ENCODE measurements at regions not wholly inside any gene's neighbourhood (a gene's known extent, or its start where the extent isn't known, plus 50 kb on each side); places are given as distances from the start of the nearest gene placed in this dataset.

DNA sequence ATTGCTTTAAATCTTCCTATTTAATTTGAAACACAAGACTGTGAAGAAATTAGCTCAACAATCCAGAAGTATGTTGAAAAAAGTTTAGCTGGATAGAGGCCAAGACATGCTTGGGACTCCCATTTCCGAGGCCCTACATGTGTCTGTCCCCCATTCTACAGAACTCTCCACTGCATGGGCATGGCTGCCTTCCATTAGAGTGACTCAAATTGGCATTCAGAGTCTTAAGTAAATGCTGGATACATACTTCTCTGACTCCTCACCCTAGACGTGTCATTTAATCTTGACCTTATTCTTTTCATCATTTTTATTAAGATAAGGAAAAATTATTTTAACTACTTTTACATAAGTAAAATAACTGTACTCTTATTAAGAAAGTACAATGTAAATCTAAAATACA is 530.4 kb upstream of the CDH9 start:
- intact Hi-C loops (cut with DNase I): no loop called here
- Histone ChIP-seq H3K9me3 (no peaks in the 10 kb centered on the region), H3K27ac (no peak overlapping the region), H3K4me1 (no peaks in the 10 kb centered on the region), H3K36me3 (no peaks in the 10 kb centered on the region), H3K4me3 (no peak overlapping the region), H3K27me3 (no peaks in the 10 kb centered on the region)
- TF ChIP-seq POLR2A (IDR thresholded peaks at IDR 0.05): no peak
- TF ChIP-seq, protein P1, sequence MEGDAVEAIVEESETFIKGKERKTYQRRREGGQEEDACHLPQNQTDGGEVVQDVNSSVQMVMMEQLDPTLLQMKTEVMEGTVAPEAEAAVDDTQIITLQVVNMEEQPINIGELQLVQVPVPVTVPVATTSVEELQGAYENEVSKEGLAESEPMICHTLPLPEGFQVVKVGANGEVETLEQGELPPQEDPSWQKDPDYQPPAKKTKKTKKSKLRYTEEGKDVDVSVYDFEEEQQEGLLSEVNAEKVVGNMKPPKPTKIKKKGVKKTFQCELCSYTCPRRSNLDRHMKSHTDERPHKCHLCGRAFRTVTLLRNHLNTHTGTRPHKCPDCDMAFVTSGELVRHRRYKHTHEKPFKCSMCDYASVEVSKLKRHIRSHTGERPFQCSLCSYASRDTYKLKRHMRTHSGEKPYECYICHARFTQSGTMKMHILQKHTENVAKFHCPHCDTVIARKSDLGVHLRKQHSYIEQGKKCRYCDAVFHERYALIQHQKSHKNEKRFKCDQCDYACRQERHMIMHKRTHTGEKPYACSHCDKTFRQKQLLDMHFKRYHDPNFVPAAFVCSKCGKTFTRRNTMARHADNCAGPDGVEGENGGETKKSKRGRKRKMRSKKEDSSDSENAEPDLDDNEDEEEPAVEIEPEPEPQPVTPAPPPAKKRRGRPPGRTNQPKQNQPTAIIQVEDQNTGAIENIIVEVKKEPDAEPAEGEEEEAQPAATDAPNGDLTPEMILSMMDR (IDR thresholded peaks at IDR 0.05): no peak
- no peak for DNase-seq (ENCODE audit: extremely low spot score in 2 of 2)

GRCh38 chr5:27561408-27561807 is 523.0 kb upstream of the CDH9 start:
- intact Hi-C loops (cut with DNase I): no loop called here
- H3K27ac ChIP-seq: no peak overlapping the region

DNA sequence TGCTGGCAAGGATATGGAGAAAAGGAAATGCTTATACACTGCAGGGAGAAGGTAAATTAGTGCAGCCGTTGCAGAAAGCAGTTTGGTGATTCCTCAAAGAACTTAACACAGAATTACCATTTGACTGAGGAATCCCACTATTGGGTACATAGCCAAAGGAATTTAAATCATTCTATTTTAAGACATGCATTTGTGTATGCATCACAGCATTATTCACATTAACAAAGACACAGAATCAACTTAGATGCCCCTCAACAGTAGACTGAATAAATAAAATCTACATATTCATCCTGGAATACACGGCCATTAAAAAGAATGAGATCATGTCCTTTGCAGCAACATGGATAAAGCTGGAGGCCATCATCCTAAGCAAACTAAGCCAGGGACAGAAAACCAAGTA is 510.1 kb upstream of the CDH9 start:
- no peaks in the 10 kb centered on the region for H3K4me1 ChIP-seq
- TF ChIP-seq POLR2A (IDR thresholded peaks at IDR 0.05): no peak
- TF ChIP-seq, protein P1 (IDR thresholded peaks at IDR 0.05): no peak
- no peak for TF ChIP-seq POLR2AphosphoS5 (IDR thresholded peaks at IDR 0.05; ENCODE audit: insufficient read depth in 1 of 2, low read depth in 1 of 2)
- H3K36me3 ChIP-seq: no peaks in the 10 kb centered on the region
- no peak for DNase-seq (ENCODE audit: extremely low spot score in 2 of 2)
- intact Hi-C loops (cut with DNase I): no loop called here
- no peaks in the 10 kb centered on the region for H3K9me3 ChIP-seq
- no peaks in the 10 kb centered on the region for H3K27me3 ChIP-seq
- H3K4me3 ChIP-seq: no peak overlapping the region
- no peak overlapping the region for H3K27ac ChIP-seq

More at GRCh38 chr5:27561408-27561807, 523.0 kb upstream of the CDH9 start:
- H3K4me3 ChIP-seq: no peak overlapping the region
- no peaks in the 10 kb centered on the region for H3K27me3 ChIP-seq
- no peaks in the 10 kb centered on the region for H3K9me3 ChIP-seq
- H3K36me3 ChIP-seq: no peaks in the 10 kb centered on the region
- DNase-seq (ENCODE audit: extremely low spot score in 2 of 2): no peak
- TF ChIP-seq POLR2A (IDR thresholded peaks at IDR 0.05) (no peak), POLR2AphosphoS5 (IDR thresholded peaks at IDR 0.05; ENCODE audit: insufficient read depth in 1 of 2, low read depth in 1 of 2) (no peak)
- TF ChIP-seq, protein P1 (IDR thresholded peaks at IDR 0.05): no peak
- no peaks in the 10 kb centered on the region for H3K4me1 ChIP-seq

DNA sequence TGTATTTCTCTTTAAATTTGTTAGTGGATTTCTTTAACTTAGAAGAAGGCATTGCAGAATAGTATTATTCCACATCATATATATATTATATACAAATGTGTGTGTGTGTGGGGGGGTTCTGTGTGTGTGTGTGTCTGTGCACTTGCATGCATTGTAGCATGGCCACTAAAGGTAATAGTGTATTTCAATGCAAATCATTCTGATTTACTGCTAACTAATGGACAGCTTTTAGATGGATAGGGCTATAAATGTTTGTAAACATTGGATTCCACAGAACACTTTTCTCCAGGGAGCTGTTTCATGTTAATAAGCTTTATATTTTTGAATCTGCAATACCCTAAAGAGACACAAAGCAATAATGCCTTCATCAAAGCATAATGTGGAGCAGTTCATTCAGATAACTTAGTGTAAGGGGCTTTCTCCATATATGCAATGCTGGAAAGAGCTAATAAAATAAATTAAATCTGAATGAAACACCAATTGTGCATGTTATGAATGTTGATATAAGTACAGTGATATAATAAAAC is 496.7 kb upstream of the CDH9 start:
- no peak for TF ChIP-seq POLR2AphosphoS5 (IDR thresholded peaks at IDR 0.05; ENCODE audit: insufficient read depth in 1 of 2, low read depth in 1 of 2)
- TF ChIP-seq, protein P1 (IDR thresholded peaks at IDR 0.05): no peak
- no peak for TF ChIP-seq POLR2A (IDR thresholded peaks at IDR 0.05)
- H3K4me3 ChIP-seq: no peak overlapping the region
- no peak for DNase-seq (ENCODE audit: extremely low spot score in 2 of 2)
- no peak overlapping the region for H3K27ac ChIP-seq
- H3K36me3 ChIP-seq: no peaks in the 10 kb centered on the region
- no peaks in the 10 kb centered on the region for H3K27me3 ChIP-seq
- intact Hi-C loops (cut with DNase I): no loop called here
- no peaks in the 10 kb centered on the region for H3K4me1 ChIP-seq
- no peaks in the 10 kb centered on the region for H3K9me3 ChIP-seq

GRCh38 chr5:27532305-27532704 is 493.9 kb upstream of the CDH9 start:
- no peaks in the 10 kb centered on the region for H3K27me3 ChIP-seq
- intact Hi-C loops (cut with DNase I): loop anchor here (5.0 kb wide), 1 partner anchor 1785 kb away; no protein-coding TSS in a partner anchor

More at GRCh38 chr5:27532305-27532704, 493.9 kb upstream of the CDH9 start:
- Histone ChIP-seq H3K27ac (no peak overlapping the region), H3K4me3 (no peak overlapping the region), H3K36me3 (no peaks in the 10 kb centered on the region), H3K4me1 (no peaks in the 10 kb centered on the region), H3K9me3 (no peaks in the 10 kb centered on the region)
- TF ChIP-seq POLR2AphosphoS5 (IDR thresholded peaks at IDR 0.05; ENCODE audit: insufficient read depth in 1 of 2, low read depth in 1 of 2) (no peak), POLR2A (IDR thresholded peaks at IDR 0.05) (no peak)
- TF ChIP-seq, protein P1 (IDR thresholded peaks at IDR 0.05): no peak
- no peak for DNase-seq (ENCODE audit: extremely low spot score in 2 of 2)
